Glomerular visceral epithelial cell (primary cell): ENCODE measurements at regions not wholly inside any gene's neighbourhood (a gene's known extent, or its start where the extent isn't known, plus 50 kb on each side); places are given as distances from the start of the nearest gene placed in this dataset.
A peak's percentile ranks its signal among the peaks of the same experiment; 100 is the strongest.
"Not testable (repeated sequence)": the region's sequence is repeated elsewhere in the genome, so short reads cannot be mapped to it uniquely, and the experiment has no call there.

ENCODE experiments used
- DNase-seq: peaks from one replicate; pipeline ENCODE4 v3.0.0-alpha.2; 2016; ENCODE audit errors: extremely low spot score

GRCh38 chr6:53446151-53446550 lies 97.4 kb upstream of the ELOVL5 start:
- DNase-seq: no peak

- DNase-seq: no peak
These were observed 93.0 kb upstream of the ELOVL5 start for GRCh38 chr6:53441761-53442160.

GRCh38 chr6:53441035-53441493 lies 92.3 kb upstream of the ELOVL5 start:
- DNase-seq: no peak

GRCh38 chr6:53440336-53440945 lies 91.7 kb upstream of the ELOVL5 start:
- no peak for DNase-seq

- no peak for DNase-seq
These were observed 90.8 kb upstream of the ELOVL5 start for GRCh38 chr6:53439556-53439955.

GRCh38 chr6:53437557-53438202 lies 88.9 kb upstream of the ELOVL5 start:
- peak; percentile 71 for DNase-seq

- no peak for DNase-seq
These were observed 88.0 kb upstream of the ELOVL5 start for GRCh38 chr6:53436526-53437303.

- DNase-seq: no peak
These were observed 85.2 kb upstream of the ELOVL5 start for GRCh38 chr6:53433951-53434285.

- no peak for DNase-seq
These were observed 84.7 kb upstream of the ELOVL5 start for GRCh38 chr6:53433261-53433950.

- peak; percentile 21 for DNase-seq
These were observed 83.8 kb upstream of the ELOVL5 start for GRCh38 chr6:53432318-53433161.

- no peak for DNase-seq
These were observed 83.0 kb upstream of the ELOVL5 start for GRCh38 chr6:53431704-53432103.

- DNase-seq: no peak
These were observed 80.7 kb upstream of the ELOVL5 start for GRCh38 chr6:53429401-53429800.

GRCh38 chr6:53428886-53429285 lies 80.1 kb upstream of the ELOVL5 start:
- no peak for DNase-seq

- no peak for DNase-seq
These were observed 78.0 kb upstream of the ELOVL5 start for GRCh38 chr6:53426667-53427270.

GRCh38 chr6:53426117-53426516 lies 77.4 kb upstream of the ELOVL5 start:
- DNase-seq: no peak

- DNase-seq: no peak
These were observed 76.4 kb upstream of the ELOVL5 start for GRCh38 chr6:53424976-53425718.

- DNase-seq: no peak
These were observed 75.5 kb upstream of the ELOVL5 start for GRCh38 chr6:53424300-53424699.

GRCh38 chr6:53423560-53423959 lies 74.8 kb upstream of the ELOVL5 start:
- DNase-seq: not testable (repeated sequence)

- no peak for DNase-seq
These were observed 70.3 kb upstream of the ELOVL5 start for GRCh38 chr6:53419026-53419425.

- no peak for DNase-seq
These were observed 69.5 kb upstream of the ELOVL5 start for GRCh38 chr6:53418288-53418687.
